ENCODE measurements at regions not wholly inside any gene's neighbourhood (a gene's known extent, or its start where the extent isn't known, plus 50 kb on each side); places are given as distances from the start of the nearest gene placed in this dataset.

DNA sequence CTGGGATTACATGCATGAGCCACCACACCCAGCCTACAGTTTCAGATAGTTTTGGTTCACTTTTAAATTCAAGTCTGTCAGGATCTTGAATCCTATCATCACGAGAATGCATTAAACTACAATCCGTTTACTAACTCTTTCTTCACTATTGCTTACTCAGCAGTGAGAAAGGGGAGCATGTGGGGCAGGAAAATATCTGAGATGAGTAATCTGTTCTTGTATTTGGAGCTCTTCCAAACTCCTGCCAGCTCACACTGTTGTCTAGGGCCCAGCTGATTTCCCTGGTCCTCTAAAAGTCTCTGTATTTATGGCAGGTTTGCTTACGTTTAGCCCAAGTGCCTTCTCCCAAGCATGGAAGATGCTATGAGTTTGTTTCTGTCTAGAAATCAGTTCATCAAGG is 152.2 kb downstream of the FGF18 start:
- Histone ChIP-seq H3K9me3 (ENCODE audit: control insufficient read depth in 2 of 2, low read length in 2 of 2) (peaks cover 4 to 10% of the 10 kb centered on the region in 2 donors), H3K27me3 (ENCODE audit: control insufficient read depth in 1 of 2, insufficient read depth in 2 of 2, low read length in 2 of 2) (no peaks in the 10 kb centered on the region), H3K4me1 (ENCODE audit: control insufficient read depth, insufficient read depth, low read length) (no peaks in the 10 kb centered on the region), H3K27ac (ENCODE audit: low read length) (no peak overlapping the region), H3K9ac (ENCODE audit: low read length in 2 of 2) (no peak overlapping the region), H3K4me3 (ENCODE audit: low read length in 2 of 2) (no peak overlapping the region), H3K36me3 (ENCODE audit: control insufficient read depth in 2 of 2, insufficient read depth in 2 of 2, low read length in 2 of 2) (no peaks in the 10 kb centered on the region)

DNA sequence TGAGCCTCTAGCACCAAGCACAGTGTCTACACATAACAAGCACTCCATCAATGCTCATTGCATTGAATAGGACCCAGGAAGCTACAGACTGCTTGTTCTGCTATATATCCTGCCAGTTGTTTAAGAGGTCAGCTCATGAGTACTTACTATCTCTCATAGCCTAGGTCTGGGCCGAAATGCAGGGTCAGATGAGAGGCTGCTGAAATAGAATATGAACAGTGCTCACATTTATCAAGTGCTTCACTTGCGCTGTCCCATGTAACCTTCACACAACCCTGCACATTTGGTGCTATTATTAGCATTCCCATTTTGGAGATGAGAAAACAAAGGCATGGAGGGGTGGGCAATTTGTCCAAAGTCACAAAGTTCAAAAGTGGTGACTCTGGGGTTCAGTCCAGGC is 153.6 kb downstream of the FGF18 start:
- no peak overlapping the region for H3K4me3 ChIP-seq (ENCODE audit: low read length in 2 of 2)
- H3K27ac ChIP-seq (ENCODE audit: low read length), result no peak overlapping the region
- H3K36me3 ChIP-seq (ENCODE audit: control insufficient read depth in 2 of 2, insufficient read depth in 2 of 2, low read length in 2 of 2), result no peaks in the 10 kb centered on the region
- peaks cover 4 to 10% of the 10 kb centered on the region in 2 donors for H3K9me3 ChIP-seq (ENCODE audit: control insufficient read depth in 2 of 2, low read length in 2 of 2)
- no peaks in the 10 kb centered on the region for H3K27me3 ChIP-seq (ENCODE audit: control insufficient read depth in 1 of 2, insufficient read depth in 2 of 2, low read length in 2 of 2)
- H3K4me1 ChIP-seq (ENCODE audit: control insufficient read depth, insufficient read depth, low read length), result no peaks in the 10 kb centered on the region
- H3K9ac ChIP-seq (ENCODE audit: low read length in 2 of 2), result no peak overlapping the region

- Histone ChIP-seq H3K27me3 (ENCODE audit: control insufficient read depth in 1 of 2, insufficient read depth in 2 of 2, low read length in 2 of 2) (no peaks in the 10 kb centered on the region), H3K36me3 (ENCODE audit: control insufficient read depth in 2 of 2, insufficient read depth in 2 of 2, low read length in 2 of 2) (no peaks in the 10 kb centered on the region), H3K9me3 (ENCODE audit: control insufficient read depth in 2 of 2, low read length in 2 of 2) (peaks cover 3 to 8% of the 10 kb centered on the region in 2 donors), H3K4me1 (ENCODE audit: control insufficient read depth, insufficient read depth, low read length) (peaks cover 1% of the 10 kb centered on the region), H3K9ac (ENCODE audit: low read length in 2 of 2) (no peak overlapping the region), H3K27ac (ENCODE audit: low read length) (no peak overlapping the region), H3K4me3 (ENCODE audit: low read length in 2 of 2) (no peak overlapping the region)
Measured at GRCh38 chr5:171573451-171574225, 154.2 kb downstream of the FGF18 start.

DNA sequence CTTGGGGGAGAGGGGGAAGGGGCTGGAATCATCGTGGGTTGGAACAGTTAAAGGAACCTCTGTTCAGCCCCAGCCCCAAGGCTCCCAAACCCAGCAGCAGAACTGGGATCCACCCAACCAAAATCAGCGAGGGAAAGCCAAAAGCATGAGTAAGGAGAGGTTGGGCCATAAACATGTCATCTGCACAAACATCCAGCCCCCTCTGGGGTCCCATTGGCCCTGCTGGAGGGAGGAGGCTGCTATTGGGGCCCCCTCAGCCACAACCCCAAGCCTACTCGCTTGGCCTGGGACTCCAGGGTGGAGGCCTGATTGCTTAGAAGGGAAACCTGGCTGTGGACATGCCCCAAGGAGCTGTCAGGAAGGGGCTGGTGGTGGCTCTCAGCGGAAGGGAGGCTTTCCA is 154.9 kb downstream of the FGF18 start:
- Histone ChIP-seq H3K4me3 (ENCODE audit: low read length in 2 of 2) (no peak overlapping the region), H3K4me1 (ENCODE audit: control insufficient read depth, insufficient read depth, low read length) (peaks cover 4% of the 10 kb centered on the region), H3K9ac (ENCODE audit: low read length in 2 of 2) (no peak overlapping the region), H3K9me3 (ENCODE audit: control insufficient read depth in 2 of 2, low read length in 2 of 2) (peaks cover 2 to 5% of the 10 kb centered on the region in 2 donors), H3K27me3 (ENCODE audit: control insufficient read depth in 1 of 2, insufficient read depth in 2 of 2, low read length in 2 of 2) (no peaks in the 10 kb centered on the region), H3K36me3 (ENCODE audit: control insufficient read depth in 2 of 2, insufficient read depth in 2 of 2, low read length in 2 of 2) (no peaks in the 10 kb centered on the region), H3K27ac (ENCODE audit: low read length) (no peak overlapping the region)

- no peaks in the 10 kb centered on the region for H3K36me3 ChIP-seq (ENCODE audit: control insufficient read depth in 2 of 2, insufficient read depth in 2 of 2, low read length in 2 of 2)
- no peak overlapping the region for H3K9ac ChIP-seq (ENCODE audit: low read length in 2 of 2)
- H3K4me1 ChIP-seq (ENCODE audit: control insufficient read depth, insufficient read depth, low read length), result peaks cover 4% of the 10 kb centered on the region
- no peak overlapping the region for H3K27ac ChIP-seq (ENCODE audit: low read length)
- no peak overlapping the region for H3K4me3 ChIP-seq (ENCODE audit: low read length in 2 of 2)
- H3K27me3 ChIP-seq (ENCODE audit: control insufficient read depth in 1 of 2, insufficient read depth in 2 of 2, low read length in 2 of 2), result no peaks in the 10 kb centered on the region
- H3K9me3 ChIP-seq (ENCODE audit: control insufficient read depth in 2 of 2, low read length in 2 of 2), result peaks cover 0 to 1% of the 10 kb centered on the region in 2 donors
Measured at GRCh38 chr5:171575386-171575785, 155.9 kb downstream of the FGF18 start.

- H3K27ac ChIP-seq (ENCODE audit: low read length), result no peak overlapping the region
- no peak overlapping the region for H3K9ac ChIP-seq (ENCODE audit: low read length in 2 of 2)
- H3K36me3 ChIP-seq (ENCODE audit: control insufficient read depth in 2 of 2, insufficient read depth in 2 of 2, low read length in 2 of 2), result no peaks in the 10 kb centered on the region
- H3K27me3 ChIP-seq (ENCODE audit: control insufficient read depth in 1 of 2, insufficient read depth in 2 of 2, low read length in 2 of 2), result no peaks in the 10 kb centered on the region
- H3K4me1 ChIP-seq (ENCODE audit: control insufficient read depth, insufficient read depth, low read length), result peaks cover 4% of the 10 kb centered on the region
- H3K4me3 ChIP-seq (ENCODE audit: low read length in 2 of 2), result no peak overlapping the region
- no peaks in the 10 kb centered on the region for H3K9me3 ChIP-seq (ENCODE audit: control insufficient read depth in 2 of 2, low read length in 2 of 2)
Measured at GRCh38 chr5:171575808-171576207, 156.4 kb downstream of the FGF18 start.

DNA sequence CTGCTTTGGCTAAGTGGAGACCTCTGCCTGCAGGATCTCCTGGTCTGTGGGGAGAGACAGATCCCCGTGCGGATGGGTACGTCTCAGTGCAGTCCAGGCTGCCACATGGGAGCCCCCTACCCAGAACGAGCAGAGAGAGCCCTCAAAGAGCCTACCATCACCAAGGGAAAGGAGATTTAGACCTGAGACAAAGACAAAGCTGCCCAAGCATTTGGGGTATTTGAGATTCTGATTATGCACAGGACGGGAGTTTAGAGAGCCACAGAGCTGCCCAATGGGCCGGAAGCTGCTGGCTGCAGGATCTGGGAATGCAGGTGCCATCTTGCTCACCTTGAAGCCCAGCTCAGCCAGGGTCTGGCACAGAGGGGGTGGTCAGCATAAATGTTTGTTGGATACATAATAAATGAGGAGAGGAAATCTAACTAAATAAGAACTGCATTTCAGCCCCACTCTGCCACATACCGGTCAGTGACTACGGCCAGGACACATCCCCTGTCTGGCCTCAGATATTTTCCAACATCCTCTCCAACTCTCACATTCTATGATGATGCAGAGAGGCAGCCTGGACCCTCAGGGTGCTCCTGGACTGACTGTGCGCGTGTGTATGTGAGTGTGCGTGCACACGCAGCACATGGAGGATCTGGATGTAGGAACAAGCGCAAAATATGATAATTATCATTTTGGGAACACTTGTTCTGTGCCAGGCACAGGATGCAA is 157.8 kb downstream of the FGF18 start:
- H3K4me3 ChIP-seq (ENCODE audit: low read length in 2 of 2), result no peak overlapping the region
- H3K36me3 ChIP-seq (ENCODE audit: control insufficient read depth in 2 of 2, insufficient read depth in 2 of 2, low read length in 2 of 2), result no peaks in the 10 kb centered on the region
- peaks cover 4% of the 10 kb centered on the region for H3K4me1 ChIP-seq (ENCODE audit: control insufficient read depth, insufficient read depth, low read length)
- H3K9ac ChIP-seq (ENCODE audit: low read length in 2 of 2), result no peak overlapping the region
- no peaks in the 10 kb centered on the region for H3K27me3 ChIP-seq (ENCODE audit: control insufficient read depth in 1 of 2, insufficient read depth in 2 of 2, low read length in 2 of 2)
- no peak overlapping the region for H3K27ac ChIP-seq (ENCODE audit: low read length)
- H3K9me3 ChIP-seq (ENCODE audit: control insufficient read depth in 2 of 2, low read length in 2 of 2), result no peaks in the 10 kb centered on the region

DNA sequence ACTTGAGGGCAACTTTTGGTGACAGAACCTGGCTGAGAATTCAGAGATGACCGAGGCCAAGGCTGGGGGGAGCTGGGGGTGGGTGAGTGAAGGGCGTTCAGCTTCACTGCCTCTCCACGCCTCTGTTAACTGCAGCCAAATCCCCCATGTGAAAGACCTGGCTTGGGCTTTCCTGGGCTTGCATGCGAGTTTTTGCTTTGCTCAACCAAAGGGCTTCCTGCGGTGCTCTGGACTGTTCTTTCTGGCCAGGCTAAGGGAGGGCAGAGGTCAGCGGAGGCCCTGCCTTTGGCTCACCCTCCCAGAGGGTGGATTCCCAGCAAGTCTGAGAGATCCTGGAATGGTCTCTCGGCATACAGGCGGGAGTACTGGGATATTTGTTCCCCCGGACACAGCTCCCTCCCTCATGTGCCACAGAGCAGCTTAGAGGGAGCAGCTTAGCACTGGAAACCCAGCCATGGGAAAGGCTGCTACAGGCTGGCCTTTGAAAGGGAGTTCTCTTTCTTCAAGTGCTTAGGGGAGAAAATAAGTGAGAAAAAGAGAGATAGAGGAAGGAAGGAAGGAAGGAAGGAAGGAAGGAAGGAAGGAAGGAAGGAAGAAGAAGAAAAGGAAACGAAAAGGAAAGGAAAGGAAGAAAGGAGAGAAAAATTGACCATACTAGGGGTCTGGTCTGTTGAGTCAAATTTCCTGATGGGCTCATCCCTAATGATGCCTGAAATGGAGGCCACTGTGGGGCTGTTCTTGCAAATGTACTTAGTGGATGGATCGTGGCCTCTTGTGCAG is 158.8 kb downstream of the FGF18 start:
- Histone ChIP-seq H3K36me3 (ENCODE audit: control insufficient read depth in 2 of 2, insufficient read depth in 2 of 2, low read length in 2 of 2) (no peaks in the 10 kb centered on the region), H3K27me3 (ENCODE audit: control insufficient read depth in 1 of 2, insufficient read depth in 2 of 2, low read length in 2 of 2) (no peaks in the 10 kb centered on the region), H3K9me3 (ENCODE audit: control insufficient read depth in 2 of 2, low read length in 2 of 2) (no peaks in the 10 kb centered on the region), H3K27ac (ENCODE audit: low read length) (no peak overlapping the region), H3K4me1 (ENCODE audit: control insufficient read depth, insufficient read depth, low read length) (peaks cover 4% of the 10 kb centered on the region), H3K9ac (ENCODE audit: low read length in 2 of 2) (no peak overlapping the region), H3K4me3 (ENCODE audit: low read length in 2 of 2) (no peak overlapping the region)

GRCh38 chr5:171578829-171579491 is 159.5 kb downstream of the FGF18 start:
- Histone ChIP-seq H3K27ac (ENCODE audit: low read length) (no peak overlapping the region), H3K36me3 (ENCODE audit: control insufficient read depth in 2 of 2, insufficient read depth in 2 of 2, low read length in 2 of 2) (no peaks in the 10 kb centered on the region), H3K4me3 (ENCODE audit: low read length in 2 of 2) (no peak overlapping the region), H3K9ac (ENCODE audit: low read length in 2 of 2) (no peak overlapping the region), H3K27me3 (ENCODE audit: control insufficient read depth in 1 of 2, insufficient read depth in 2 of 2, low read length in 2 of 2) (no peaks in the 10 kb centered on the region), H3K9me3 (ENCODE audit: control insufficient read depth in 2 of 2, low read length in 2 of 2) (no peaks in the 10 kb centered on the region), H3K4me1 (ENCODE audit: control insufficient read depth, insufficient read depth, low read length) (peaks cover 4% of the 10 kb centered on the region)

DNA sequence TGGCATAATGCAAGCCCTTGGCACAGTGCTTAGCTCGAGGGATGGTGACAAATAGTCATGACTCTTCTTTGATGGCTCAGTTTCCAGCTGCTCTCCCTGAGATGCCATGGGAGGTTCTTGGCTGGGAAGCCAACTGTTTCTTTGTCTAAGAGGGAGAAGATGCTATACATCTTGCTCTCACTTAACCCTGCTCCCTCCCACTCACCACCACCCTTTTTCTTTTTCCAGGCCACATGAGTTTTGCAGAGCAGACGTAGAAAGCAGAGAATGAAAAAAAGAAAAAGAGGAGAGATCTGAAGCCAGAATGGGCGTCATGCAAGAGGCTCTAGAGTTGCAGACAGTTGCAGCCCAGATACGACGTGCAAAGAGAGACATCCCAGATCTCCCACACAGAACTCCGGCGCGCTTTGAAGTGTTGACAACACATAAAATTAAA is 160.5 kb downstream of the FGF18 start:
- Histone ChIP-seq H3K9ac (ENCODE audit: low read length in 2 of 2) (no peak overlapping the region), H3K27me3 (ENCODE audit: control insufficient read depth in 1 of 2, insufficient read depth in 2 of 2, low read length in 2 of 2) (no peaks in the 10 kb centered on the region), H3K27ac (ENCODE audit: low read length) (peak overlapping the region; percentile 2), H3K36me3 (ENCODE audit: control insufficient read depth in 2 of 2, insufficient read depth in 2 of 2, low read length in 2 of 2) (no peaks in the 10 kb centered on the region), H3K9me3 (ENCODE audit: control insufficient read depth in 2 of 2, low read length in 2 of 2) (no peaks in the 10 kb centered on the region), H3K4me3 (ENCODE audit: low read length in 2 of 2) (no peak overlapping the region), H3K4me1 (ENCODE audit: control insufficient read depth, insufficient read depth, low read length) (peaks cover 4% of the 10 kb centered on the region)
